Natural killer cell (primary cell): ENCODE measurements at regions not wholly inside any gene's neighbourhood (a gene's known extent, or its start where the extent isn't known, plus 50 kb on each side); places are given as distances from the start of the nearest gene placed in this dataset.

Experiments
- ATAC-seq, 3 donors: fragments of 150-1000 bp in 2 of 3; fragments of 200-7000 bp in 1 of 3; cut with Tn5 transposase; 1 replicate in 1 of 3; 2 replicates in 2 of 3; pipeline ENCODE4 v1.10.0; 2021; ENCODE audit warnings: mild to moderate bottlenecking in 2 of 3, moderate library complexity in 2 of 3
- DNase-seq, 2 donors: peaks; one replicate each; pipeline versions ENCODE4 v3.0.0 to v3.0.0-alpha.2; 2013 to 2021; ENCODE audit warnings: mixed read lengths in 1 of 2
- H3K27ac ChIP-seq: one replicate; pipeline ENCODE4 v1.5.1; 2013; ENCODE audit warnings: mild to moderate bottlenecking, low read length
- H3K27me3 ChIP-seq: one replicate; pipeline ENCODE4 v1.6.1; 2013; ENCODE audit warnings: low read length; ENCODE audit not compliant: control insufficient read depth, insufficient read depth
- H3K36me3 ChIP-seq: one replicate; pipeline ENCODE4 v1.6.1; 2013; ENCODE audit warnings: low read length; ENCODE audit not compliant: control insufficient read depth, insufficient read depth
- H3K4me1 ChIP-seq: one replicate; pipeline ENCODE4 v1.6.1; 2013; ENCODE audit warnings: low read length; ENCODE audit not compliant: control insufficient read depth, insufficient read depth
- H3K4me3 ChIP-seq: one replicate; pipeline ENCODE4 v1.5.1; 2013; ENCODE audit warnings: low read length
- H3K9me3 ChIP-seq: one replicate; pipeline ENCODE4 v1.6.1; 2013; ENCODE audit warnings: low read length; ENCODE audit not compliant: control insufficient read depth, insufficient read depth
- H3K27ac Mint-ChIP-seq, 2 donors: one replicate each; pipeline ENCODE4 v1.8.0; 2022; ENCODE audit warnings: mild to moderate bottlenecking in 2 of 2, mixed read lengths in 2 of 2, moderate library complexity in 1 of 2
- H3K27me3 Mint-ChIP-seq, 2 donors: one replicate each; pipeline ENCODE4 v1.8.0; 2022; ENCODE audit warnings: low read depth in 2 of 2, mixed read lengths in 2 of 2
- H3K36me3 Mint-ChIP-seq: one replicate; pipeline ENCODE4 v1.8.0; 2022; ENCODE audit warnings: mixed read lengths
- H3K4me1 Mint-ChIP-seq, 2 donors: one replicate each; pipeline ENCODE4 v1.8.0; 2022; ENCODE audit warnings: mixed read lengths in 2 of 2
- H3K4me3 Mint-ChIP-seq: one replicate; pipeline ENCODE4 v1.8.0; 2022; ENCODE audit warnings: mild to moderate bottlenecking, moderate library complexity, mixed read lengths
- H3K9me3 Mint-ChIP-seq, 2 donors: one replicate each; pipeline ENCODE4 v1.8.0; 2022; ENCODE audit warnings: mixed read lengths in 2 of 2
- CTCF ChIP-seq: fragments of 200-600 bp; IDR thresholded peaks from one replicate; pipeline ENCODE4 v1.8.0; 2022; ENCODE audit warnings: antibody characterized with exemption
- WGBS: methylation state at CpG from one replicate; pipeline ENCODE4 v1.1.7; 2013; ENCODE audit warnings: missing lambda C conversion rate; ENCODE audit not compliant: insufficient coverage; 5-methylcytosine and 5-hydroxymethylcytosine counted together
- intact Hi-C: fragments of 100-400 bp; cut with micrococcal nuclease; formaldehyde crosslinking; loops from one replicate; pipeline ENCODE4 v1.14.2; 2022

DNA sequence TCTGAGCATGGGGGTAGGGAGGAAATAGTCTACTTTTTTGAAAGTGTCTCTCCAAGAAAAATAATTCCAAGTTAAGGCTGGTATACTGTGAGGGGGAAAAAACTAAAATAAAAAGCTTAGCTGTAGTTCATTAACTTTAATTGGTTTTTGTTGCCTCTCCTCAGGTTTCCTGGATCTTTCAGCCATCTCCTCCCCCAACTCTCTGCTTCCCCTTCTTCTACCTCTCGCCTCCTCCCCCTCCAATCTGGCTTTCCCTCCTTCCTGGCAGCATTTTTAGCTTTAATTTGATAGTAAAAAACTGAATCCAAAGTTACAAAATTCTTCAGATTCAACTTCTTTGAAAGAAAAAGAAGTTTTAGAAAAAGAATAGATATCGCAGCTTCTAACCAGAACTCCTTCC, 462.6 kb downstream of the CETN3 start:
- H3K9me3 Mint-ChIP-seq = peaks cover 4 to 8% of the 10 kb centered on the region in 2 donors
- no peak for DNase-seq
- H3K27ac Mint-ChIP-seq = no peak overlapping the region
- H3K27me3 Mint-ChIP-seq = no peaks in the 10 kb centered on the region
- Histone ChIP-seq H3K27ac (no peak overlapping the region), H3K4me3 (no peak overlapping the region), H3K27me3 (no peaks in the 10 kb centered on the region), H3K36me3 (no peaks in the 10 kb centered on the region), H3K4me1 (no peaks in the 10 kb centered on the region), H3K9me3 (no peaks in the 10 kb centered on the region)
- no peak for TF ChIP-seq CTCF
- no peak overlapping the region for H3K4me3 Mint-ChIP-seq
- 57% methylated on average over 1 of the region's 2 CpGs for WGBS
- no peak for ATAC-seq
- intact Hi-C loops = no loop called here
- H3K36me3 Mint-ChIP-seq = no peaks in the 10 kb centered on the region
- H3K4me1 Mint-ChIP-seq = no peaks in the 10 kb centered on the region

- Mint-ChIP-seq H3K4me3 (no peak overlapping the region), H3K9me3 (peaks cover 6 to 8% of the 10 kb centered on the region in 2 donors), H3K36me3 (no peaks in the 10 kb centered on the region), H3K27ac (no peak overlapping the region), H3K27me3 (no peaks in the 10 kb centered on the region), H3K4me1 (no peaks in the 10 kb centered on the region)
- no peak for ATAC-seq
- intact Hi-C loops = no loop called here
- no peaks in the 10 kb centered on the region for H3K9me3 ChIP-seq
- H3K27me3 ChIP-seq = no peaks in the 10 kb centered on the region
- H3K36me3 ChIP-seq = no peaks in the 10 kb centered on the region
- no peak overlapping the region for H3K27ac ChIP-seq
- DNase-seq = no peak
- WGBS = 78% methylated on average over 2 of the region's 4 CpGs
- no peaks in the 10 kb centered on the region for H3K4me1 ChIP-seq
- H3K4me3 ChIP-seq = no peak overlapping the region
- TF ChIP-seq CTCF = no peak
These were observed 463.0 kb downstream of the CETN3 start for GRCh38 chr5:89946508-89946907.

GRCh38 chr5:89942171-89942570, 467.4 kb downstream of the CETN3 start:
- DNase-seq (no peak), ATAC-seq (no peak)
- Mint-ChIP-seq H3K4me1 (no peaks in the 10 kb centered on the region), H3K9me3 (peaks cover 4% of the 10 kb centered on the region in 2 donors), H3K27me3 (no peaks in the 10 kb centered on the region), H3K36me3 (no peaks in the 10 kb centered on the region), H3K27ac (no peak overlapping the region), H3K4me3 (no peak overlapping the region)
- no CpG with 5 or more reads among the region's 1 CpG for WGBS
- Histone ChIP-seq H3K4me3 (no peak overlapping the region), H3K27ac (no peak overlapping the region), H3K27me3 (no peaks in the 10 kb centered on the region), H3K9me3 (no peaks in the 10 kb centered on the region), H3K4me1 (no peaks in the 10 kb centered on the region), H3K36me3 (no peaks in the 10 kb centered on the region)
- TF ChIP-seq CTCF = no peak
- intact Hi-C loops = no loop called here

GRCh38 chr5:89936576-89936975, 473.0 kb downstream of the CETN3 start:
- Mint-ChIP-seq H3K4me3 (no peak overlapping the region), H3K4me1 (no peaks in the 10 kb centered on the region), H3K36me3 (no peaks in the 10 kb centered on the region), H3K9me3 (peaks cover under 1 to 5% of the 10 kb centered on the region in 2 donors), H3K27me3 (no peaks in the 10 kb centered on the region), H3K27ac (no peak overlapping the region)
- intact Hi-C loops = no loop called here
- no peak overlapping the region for H3K4me3 ChIP-seq
- H3K27me3 ChIP-seq = no peaks in the 10 kb centered on the region
- H3K4me1 ChIP-seq = no peaks in the 10 kb centered on the region
- H3K9me3 ChIP-seq = no peaks in the 10 kb centered on the region
- ATAC-seq = no peak
- no peak for TF ChIP-seq CTCF
- H3K36me3 ChIP-seq = no peaks in the 10 kb centered on the region
- no peak for DNase-seq
- WGBS = 80% methylated on average over 1 of the region's 3 CpGs
- no peak overlapping the region for H3K27ac ChIP-seq
